RKO (cell line): ENCODE measurements at regions not wholly inside any gene's neighbourhood (a gene's known extent, or its start where the extent isn't known, plus 50 kb on each side); places are given as distances from the start of the nearest gene placed in this dataset.

Source experiments
- DNase-seq: peaks from one replicate; pipeline ENCODE4 v3.0.0-alpha.2; 2016; ENCODE audit warnings: low spot score

DNA sequence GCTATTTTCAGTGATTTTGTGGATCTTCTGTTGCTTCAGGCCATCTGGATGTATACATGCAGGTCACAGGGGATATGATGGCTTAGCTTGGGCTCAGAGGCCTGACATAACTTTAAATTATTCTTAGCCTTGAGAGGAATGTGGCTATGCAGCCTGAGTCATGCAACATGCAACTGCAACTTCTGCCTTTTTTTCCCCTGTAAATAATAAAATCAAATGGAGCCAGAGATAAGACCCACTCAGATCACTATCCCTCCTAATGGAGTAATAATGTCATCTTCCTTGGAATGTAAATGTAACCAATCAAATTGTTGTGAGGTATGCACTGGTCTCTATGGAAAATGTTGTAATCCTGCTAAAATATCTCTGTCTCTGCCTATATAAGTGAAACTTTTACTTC is 54.9 kb downstream of the MAGEB17 start:
- no peak for DNase-seq

GRCh38 chrX:16223385-16223784 is 56.1 kb downstream of the MAGEB17 start:
- no peak for DNase-seq

DNA sequence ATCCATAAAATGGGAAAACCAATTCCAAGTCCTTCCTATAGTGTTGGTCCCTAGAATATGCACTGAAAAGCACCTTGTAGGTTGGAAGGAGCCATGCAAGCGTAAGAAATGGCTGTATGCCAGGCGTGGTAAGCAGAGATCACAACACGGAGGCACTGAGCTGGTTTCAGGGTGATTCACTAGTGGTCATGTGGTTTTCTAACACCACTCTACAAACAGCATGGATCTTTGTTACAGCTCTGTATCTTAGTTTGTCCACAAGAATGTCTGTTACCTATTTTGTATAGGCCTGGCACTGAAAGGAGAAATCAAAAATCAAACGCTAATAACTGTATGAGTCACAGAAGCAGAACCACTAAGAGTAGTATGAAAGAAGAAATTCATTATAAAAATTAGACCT is 71.9 kb downstream of the MAGEB17 start:
- DNase-seq = peak; percentile 72

- DNase-seq = no peak
Observed at GRCh38 chrX:16240231-16240905, 73.1 kb downstream of the MAGEB17 start.

DNA sequence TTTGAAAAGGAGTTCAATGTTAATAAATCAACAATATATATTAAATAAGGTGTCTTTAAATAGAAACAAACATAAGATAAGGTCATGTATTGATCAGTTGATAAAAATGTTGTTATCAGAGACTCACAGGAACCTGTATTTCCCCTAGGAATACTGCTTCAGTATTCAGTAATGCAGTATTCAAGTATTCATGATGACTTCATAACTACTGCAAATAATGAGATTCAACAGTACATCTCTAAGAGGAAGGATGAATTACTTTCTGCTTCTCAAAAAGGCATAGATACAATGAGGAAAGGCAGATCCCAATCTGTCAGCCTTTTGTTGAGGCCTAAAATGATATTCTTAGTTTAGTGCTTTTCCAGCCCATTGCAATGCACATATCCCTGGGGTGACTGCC is 73.7 kb downstream of the MAGEB17 start:
- DNase-seq = no peak

GRCh38 chrX:16250296-16250695 is 83.0 kb downstream of the MAGEB17 start:
- no peak for DNase-seq

GRCh38 chrX:16251782-16252181 is 84.5 kb downstream of the MAGEB17 start:
- no peak for DNase-seq

- DNase-seq = no peak
Observed at GRCh38 chrX:16258882-16259281, 91.6 kb downstream of the MAGEB17 start.

DNA sequence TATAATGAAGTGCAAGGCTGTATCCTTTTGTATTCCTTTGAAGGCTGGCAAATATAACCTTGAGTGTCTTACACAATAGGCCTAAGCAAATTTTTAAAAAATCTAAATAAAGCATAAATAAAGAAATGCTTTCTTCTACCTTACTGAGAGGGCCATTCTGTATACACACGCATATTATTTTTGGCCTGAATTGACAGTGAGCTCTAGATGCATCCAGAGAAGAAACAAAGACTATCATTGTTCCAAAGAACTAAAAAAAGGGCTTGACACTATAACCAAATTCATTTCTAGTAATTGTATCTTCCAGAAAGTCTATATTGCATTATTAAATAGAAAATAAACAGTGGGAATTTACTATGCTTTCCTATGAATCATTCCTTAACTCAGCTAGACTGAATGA is 100.2 kb downstream of the MAGEB17 start:
- DNase-seq = no peak

- DNase-seq = no peak
Observed at GRCh38 chrX:16268206-16268605, 100.9 kb downstream of the MAGEB17 start.

- no peak for DNase-seq
Observed at GRCh38 chrX:16278927-16279326, 111.6 kb downstream of the MAGEB17 start.

- no peak for DNase-seq
Observed at GRCh38 chrX:16282209-16282608, 114.9 kb downstream of the MAGEB17 start.

GRCh38 chrX:16284842-16285241 is 117.6 kb downstream of the MAGEB17 start:
- no peak for DNase-seq

DNA sequence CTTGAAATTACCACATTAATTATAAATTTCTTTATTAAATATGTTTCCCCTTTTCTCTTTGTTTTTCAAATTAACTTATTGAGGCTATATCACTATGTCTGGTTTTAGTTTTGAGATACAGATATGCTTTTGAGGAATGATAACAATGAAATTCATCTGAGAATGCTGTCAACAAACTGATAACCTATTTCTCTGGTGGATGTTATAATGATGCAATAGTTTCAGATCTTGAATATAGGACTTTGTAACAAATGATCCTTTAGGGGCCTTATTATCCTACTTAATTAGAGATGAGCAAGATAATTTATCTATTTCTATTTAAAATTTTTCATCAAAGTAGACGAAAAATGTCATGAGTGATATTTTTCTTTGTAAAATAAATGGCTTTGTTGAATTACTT is 123.7 kb downstream of the MAGEB17 start:
- DNase-seq = no peak

- DNase-seq = no peak
Observed at GRCh38 chrX:16300831-16301230, 133.6 kb downstream of the MAGEB17 start.

DNA sequence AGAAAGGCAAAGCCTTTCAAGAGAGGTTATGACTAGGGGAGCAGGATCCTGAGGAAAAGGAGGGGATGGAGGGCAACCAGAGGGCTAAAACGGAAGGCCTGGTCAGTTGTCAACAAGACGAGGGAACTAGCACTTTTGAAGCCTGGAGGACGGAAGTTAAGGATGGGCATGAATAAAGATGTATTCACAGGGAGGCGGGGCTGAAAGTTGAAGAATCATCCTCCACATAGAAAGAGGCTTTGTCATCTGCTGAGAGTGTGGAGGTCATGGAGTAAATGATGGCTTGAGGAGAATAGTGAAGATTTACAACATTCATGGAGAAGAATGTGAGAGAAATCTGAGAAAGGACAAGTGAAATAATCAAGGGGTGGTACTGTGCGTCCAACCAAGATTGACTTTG is 137.5 kb downstream of the MAGEB17 start:
- peak; percentile 12 for DNase-seq

- no peak for DNase-seq
Observed at GRCh38 chrX:16305187-16305586, 137.9 kb downstream of the MAGEB17 start.

DNA sequence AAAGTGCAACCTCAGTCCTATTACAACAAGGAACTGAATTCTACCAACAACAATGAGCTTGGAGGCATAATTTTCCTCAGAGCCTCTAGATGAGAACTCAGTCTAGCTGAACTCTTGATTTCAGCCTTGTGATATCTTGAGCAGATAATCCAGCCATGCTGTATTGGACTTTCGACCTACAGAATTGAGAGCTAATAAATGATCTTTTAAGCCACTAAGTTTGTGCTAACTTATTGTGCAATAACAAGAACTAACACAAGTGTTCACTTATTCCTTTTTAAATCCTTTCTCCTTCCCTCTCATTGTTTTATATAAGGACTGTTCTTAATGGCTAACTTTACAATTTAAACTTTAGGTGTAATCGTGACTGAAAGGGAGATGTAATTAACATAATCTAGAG is 140.7 kb downstream of the MAGEB17 start:
- no peak for DNase-seq

DNA sequence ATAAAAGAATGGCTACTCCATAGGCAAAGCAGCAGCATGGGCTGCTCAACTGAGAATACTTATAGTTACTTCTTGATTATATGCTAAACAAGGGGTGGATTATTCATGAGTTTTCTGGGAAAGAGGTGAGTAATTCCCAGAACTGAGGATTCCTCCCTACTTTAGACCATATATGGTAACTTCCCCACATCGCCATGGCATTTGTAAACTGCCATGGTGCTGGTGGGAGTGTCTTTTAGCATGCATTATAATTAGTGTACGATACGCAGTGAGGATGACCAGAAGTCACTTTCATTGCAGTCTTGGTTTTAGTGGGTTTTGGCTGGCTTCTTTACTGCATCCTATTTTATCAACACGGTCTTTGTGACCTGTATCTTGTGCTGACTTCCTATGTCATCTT is 141.5 kb downstream of the MAGEB17 start:
- no peak for DNase-seq

DNA sequence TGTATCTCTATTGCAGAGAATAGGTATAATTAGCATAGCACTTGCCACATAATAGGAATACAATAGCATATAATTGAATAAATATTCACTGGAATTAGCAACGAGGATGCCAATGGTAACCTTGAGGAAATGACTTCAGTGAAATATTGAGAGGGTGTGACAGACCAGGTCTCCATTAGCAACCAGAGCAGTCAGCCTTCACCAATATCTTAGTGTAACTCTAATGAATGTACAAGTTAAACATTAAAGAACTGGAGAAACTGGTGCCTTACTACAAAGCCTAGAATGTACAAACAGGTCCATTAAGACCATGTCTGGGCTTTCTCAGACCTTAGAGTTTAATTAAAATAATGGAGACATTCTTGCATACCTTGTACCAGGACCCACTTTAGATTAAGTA is 143.0 kb downstream of the MAGEB17 start:
- DNase-seq = no peak

DNA sequence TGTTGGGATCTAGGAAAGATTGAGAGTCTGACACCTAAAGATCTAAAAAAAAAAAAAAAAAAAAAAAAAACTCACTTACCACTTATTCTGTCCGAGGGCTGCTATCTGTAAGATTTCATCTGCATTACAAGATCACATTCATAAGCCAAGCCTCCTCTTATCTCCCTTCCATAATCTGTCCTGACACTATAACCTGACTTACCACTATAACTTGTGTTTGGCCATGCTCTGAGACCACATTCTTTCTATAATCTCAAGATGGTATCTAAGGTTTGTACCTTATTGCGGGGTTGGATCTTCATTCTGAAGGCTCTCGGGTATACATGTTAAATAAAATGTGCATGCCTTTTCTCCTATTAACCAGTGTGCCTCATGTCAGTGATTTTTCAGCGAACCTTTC is 144.4 kb downstream of the MAGEB17 start:
- DNase-seq = no peak

- DNase-seq = no peak
Observed at GRCh38 chrX:16312761-16313623, 145.7 kb downstream of the MAGEB17 start.

GRCh38 chrX:16316331-16316730 is 149.1 kb downstream of the MAGEB17 start:
- no peak for DNase-seq

DNA sequence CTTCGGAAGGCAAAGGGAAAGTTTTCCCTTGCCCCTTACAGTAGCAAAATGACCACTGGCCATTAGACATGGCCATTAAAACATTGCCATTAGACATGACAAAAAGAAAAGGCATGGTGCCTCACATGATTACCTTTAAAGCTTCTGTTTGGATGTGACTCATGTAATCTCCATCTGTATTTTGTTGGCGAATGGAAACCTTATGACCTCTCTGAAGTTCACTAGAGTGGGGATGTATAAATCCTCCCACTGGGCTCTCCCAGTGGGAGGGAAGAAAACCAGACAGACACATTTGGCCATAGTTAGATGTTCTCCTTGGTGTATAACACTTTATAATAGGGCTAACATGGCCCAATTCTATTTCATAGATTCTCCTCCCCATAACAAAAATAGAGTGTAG is 152.6 kb downstream of the MAGEB17 start:
- DNase-seq = no peak
